ENCODE measurements at regions not wholly inside any gene's neighbourhood (a gene's known extent, or its start where the extent isn't known, plus 50 kb on each side); places are given as distances from the start of the nearest gene placed in this dataset.

- TF ChIP-seq POLR2AphosphoS5 (IDR thresholded peaks at IDR 0.05; ENCODE audit: borderline replicate concordance, low read depth, low read length): no peak
- no peak for TF ChIP-seq EZH2 (IDR thresholded peaks at IDR 0.05)
- no peak for TF ChIP-seq FOXP2 (optimal IDR thresholded peaks at IDR 0.05; ENCODE audit: control extremely low read depth, extremely low read length, insufficient read depth)
- Histone ChIP-seq H3K36me3 (ENCODE audit: insufficient read depth, low read length) (no peaks in the 10 kb centered on the region), H3K4me3 (no peak overlapping the region), H3K9me3 (ENCODE audit: low read depth, low read length) (no peaks in the 10 kb centered on the region), H3K9ac (ENCODE audit: insufficient read length) (no peak overlapping the region), H3K27ac (no peak overlapping the region)
- no peak for DNase-seq (ENCODE audit: low read depth, low spot score)
These were observed 84.3 kb upstream of the MAFB start for GRCh38 chr20:40773376-40773775.

- Histone ChIP-seq H3K9me3 (ENCODE audit: low read depth, low read length) (no peaks in the 10 kb centered on the region), H3K4me3 (no peak overlapping the region), H3K27ac (no peak overlapping the region), H3K9ac (ENCODE audit: insufficient read length) (no peak overlapping the region), H3K36me3 (ENCODE audit: insufficient read depth, low read length) (no peaks in the 10 kb centered on the region)
- no peak for TF ChIP-seq FOXP2 (optimal IDR thresholded peaks at IDR 0.05; ENCODE audit: control extremely low read depth, extremely low read length, insufficient read depth)
- no peak for DNase-seq (ENCODE audit: low read depth, low spot score)
These were observed 85.2 kb upstream of the MAFB start for GRCh38 chr20:40774252-40774651.

- TF ChIP-seq EZH2 (IDR thresholded peaks at IDR 0.05): no peak
- H3K36me3 ChIP-seq (ENCODE audit: insufficient read depth, low read length): no peaks in the 10 kb centered on the region
- DNase-seq (ENCODE audit: low read depth, low spot score): no peak
- no peak overlapping the region for H3K27ac ChIP-seq
- no peak overlapping the region for H3K9ac ChIP-seq (ENCODE audit: insufficient read length)
- no peaks in the 10 kb centered on the region for H3K9me3 ChIP-seq (ENCODE audit: low read depth, low read length)
- H3K4me3 ChIP-seq: no peak overlapping the region
These were observed 86.6 kb upstream of the MAFB start for GRCh38 chr20:40775561-40776146.

GRCh38 chr20:40776466-40777457 lies 87.7 kb upstream of the MAFB start:
- Histone ChIP-seq H3K27ac (peak overlapping the region; percentile 28; the same call in 1 of the 2 replicates), H3K4me3 (peak overlapping the region; percentile 42), H3K36me3 (ENCODE audit: insufficient read depth, low read length) (no peaks in the 10 kb centered on the region), H3K9me3 (ENCODE audit: low read depth, low read length) (no peaks in the 10 kb centered on the region), H3K9ac (ENCODE audit: insufficient read length) (no peak overlapping the region)
- TF ChIP-seq EZH2 (IDR thresholded peaks at IDR 0.05): no peak
- no peak for TF ChIP-seq POLR2AphosphoS5 (IDR thresholded peaks at IDR 0.05; ENCODE audit: borderline replicate concordance, low read depth, low read length)
- TF ChIP-seq FOXP2 (optimal IDR thresholded peaks at IDR 0.05; ENCODE audit: control extremely low read depth, extremely low read length, insufficient read depth): no peak
- peak; percentile 55 for DNase-seq (ENCODE audit: low read depth, low spot score)

GRCh38 chr20:40777653-40778052 lies 88.6 kb upstream of the MAFB start:
- no peak overlapping the region for H3K27ac ChIP-seq
- H3K9me3 ChIP-seq (ENCODE audit: low read depth, low read length): no peaks in the 10 kb centered on the region
- no peak overlapping the region for H3K9ac ChIP-seq (ENCODE audit: insufficient read length)
- H3K4me3 ChIP-seq: no peak overlapping the region
- no peaks in the 10 kb centered on the region for H3K36me3 ChIP-seq (ENCODE audit: insufficient read depth, low read length)
- TF ChIP-seq EZH2 (IDR thresholded peaks at IDR 0.05) (no peak), POLR2AphosphoS5 (IDR thresholded peaks at IDR 0.05; ENCODE audit: borderline replicate concordance, low read depth, low read length) (no peak), FOXP2 (optimal IDR thresholded peaks at IDR 0.05; ENCODE audit: control extremely low read depth, extremely low read length, insufficient read depth) (no peak)
- no peak for DNase-seq (ENCODE audit: low read depth, low spot score)

GRCh38 chr20:40778894-40779496 lies 90.0 kb upstream of the MAFB start:
- no peak overlapping the region for H3K27ac ChIP-seq
- H3K4me3 ChIP-seq: no peak overlapping the region
- TF ChIP-seq FOXP2 (optimal IDR thresholded peaks at IDR 0.05; ENCODE audit: control extremely low read depth, extremely low read length, insufficient read depth) (no peak), POLR2AphosphoS5 (IDR thresholded peaks at IDR 0.05; ENCODE audit: borderline replicate concordance, low read depth, low read length) (no peak), EZH2 (IDR thresholded peaks at IDR 0.05) (no peak)
- no peak for DNase-seq (ENCODE audit: low read depth, low spot score)
- no peaks in the 10 kb centered on the region for H3K9me3 ChIP-seq (ENCODE audit: low read depth, low read length)
- no peak overlapping the region for H3K9ac ChIP-seq (ENCODE audit: insufficient read length)
- H3K36me3 ChIP-seq (ENCODE audit: insufficient read depth, low read length): no peaks in the 10 kb centered on the region

- H3K9ac ChIP-seq (ENCODE audit: insufficient read length): no peak overlapping the region
- TF ChIP-seq EZH2 (IDR thresholded peaks at IDR 0.05): no peak
- peak; percentile 55 for TF ChIP-seq FOXP2 (optimal IDR thresholded peaks at IDR 0.05; ENCODE audit: control extremely low read depth, extremely low read length, insufficient read depth)
- no peaks in the 10 kb centered on the region for H3K36me3 ChIP-seq (ENCODE audit: insufficient read depth, low read length)
- H3K4me3 ChIP-seq: peak overlapping the region; percentile 65
- peak overlapping the region; percentile 52; the same call in 1 of the 2 replicates for H3K27ac ChIP-seq
- no peaks in the 10 kb centered on the region for H3K9me3 ChIP-seq (ENCODE audit: low read depth, low read length)
- DNase-seq (ENCODE audit: low read depth, low spot score): peak; percentile 68
These were observed 92.4 kb upstream of the MAFB start for GRCh38 chr20:40781327-40782042.

GRCh38 chr20:40782043-40782368 lies 93.0 kb upstream of the MAFB start:
- no peaks in the 10 kb centered on the region for H3K36me3 ChIP-seq (ENCODE audit: insufficient read depth, low read length)
- no peak for DNase-seq (ENCODE audit: low read depth, low spot score)
- peak overlapping the region; percentile 65; the same call in 1 of the 2 replicates for H3K4me3 ChIP-seq
- no peak overlapping the region; the same call in 1 of the 2 replicates for H3K27ac ChIP-seq
- TF ChIP-seq FOXP2 (optimal IDR thresholded peaks at IDR 0.05; ENCODE audit: control extremely low read depth, extremely low read length, insufficient read depth) (no peak), POLR2AphosphoS5 (IDR thresholded peaks at IDR 0.05; ENCODE audit: borderline replicate concordance, low read depth, low read length) (no peak), EZH2 (IDR thresholded peaks at IDR 0.05) (no peak)
- H3K9ac ChIP-seq (ENCODE audit: insufficient read length): no peak overlapping the region
- H3K9me3 ChIP-seq (ENCODE audit: low read depth, low read length): no peaks in the 10 kb centered on the region
